Mammary epithelial cell (primary cell): ENCODE measurements at regions not wholly inside any gene's neighbourhood (a gene's known extent, or its start where the extent isn't known, plus 50 kb on each side); places are given as distances from the start of the nearest gene placed in this dataset.

ENCODE experiments used
- EZH2 ChIP-seq: IDR thresholded peaks from 2 replicates; pipeline ENCODE4 v1.6.1; 2012; ENCODE audit warnings: low read length, inconsistent platforms, borderline replicate concordance
- TF ChIP-seq, protein P1 (sequence below), 2 donors: IDR thresholded peaks in 1 of 2; conservative IDR thresholded peaks in 1 of 2; 2 replicates each; pipeline ENCODE4 v1.5.1; 2011 to 2012; ENCODE audit warnings: inconsistent platforms in 2 of 2, low read length in 2 of 2, mild to moderate bottlenecking in 2 of 2, control low read depth in 1 of 2, low read depth in 1 of 2; ENCODE audit not compliant: insufficient read depth in 1 of 2; ENCODE audit errors: extremely low read depth in 1 of 2

GRCh38 chr3:182261041-182261440 is 532.3 kb upstream of the ATP11B start:
- TF ChIP-seq, protein P1, sequence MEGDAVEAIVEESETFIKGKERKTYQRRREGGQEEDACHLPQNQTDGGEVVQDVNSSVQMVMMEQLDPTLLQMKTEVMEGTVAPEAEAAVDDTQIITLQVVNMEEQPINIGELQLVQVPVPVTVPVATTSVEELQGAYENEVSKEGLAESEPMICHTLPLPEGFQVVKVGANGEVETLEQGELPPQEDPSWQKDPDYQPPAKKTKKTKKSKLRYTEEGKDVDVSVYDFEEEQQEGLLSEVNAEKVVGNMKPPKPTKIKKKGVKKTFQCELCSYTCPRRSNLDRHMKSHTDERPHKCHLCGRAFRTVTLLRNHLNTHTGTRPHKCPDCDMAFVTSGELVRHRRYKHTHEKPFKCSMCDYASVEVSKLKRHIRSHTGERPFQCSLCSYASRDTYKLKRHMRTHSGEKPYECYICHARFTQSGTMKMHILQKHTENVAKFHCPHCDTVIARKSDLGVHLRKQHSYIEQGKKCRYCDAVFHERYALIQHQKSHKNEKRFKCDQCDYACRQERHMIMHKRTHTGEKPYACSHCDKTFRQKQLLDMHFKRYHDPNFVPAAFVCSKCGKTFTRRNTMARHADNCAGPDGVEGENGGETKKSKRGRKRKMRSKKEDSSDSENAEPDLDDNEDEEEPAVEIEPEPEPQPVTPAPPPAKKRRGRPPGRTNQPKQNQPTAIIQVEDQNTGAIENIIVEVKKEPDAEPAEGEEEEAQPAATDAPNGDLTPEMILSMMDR (conservative IDR thresholded peaks at IDR 0.05 in 1 of 2, IDR thresholded peaks at IDR 0.05 in 1 of 2; ENCODE audit: extremely low read depth in 1 of 2, insufficient read depth in 1 of 2, low read depth in 1 of 2, low read length in 2 of 2) = no peak
- TF ChIP-seq EZH2 = no peak
